Activated CD8-positive, alpha-beta memory T cell treated with anti-CD3 and anti-CD28 coated beads, Interleukin-2, amount 50 U/mL, for 1 hour (primary cell): ENCODE measurements at regions not wholly inside any gene's neighbourhood (a gene's known extent, or its start where the extent isn't known, plus 50 kb on each side); places are given as distances from the start of the nearest gene placed in this dataset.

Source experiments
- DNase-seq: peaks from one replicate; pipeline ENCODE4 v3.0.0-alpha.2; 2020; ENCODE audit errors: extremely low read depth

- DNase-seq, result no peak
Measured at GRCh38 chr21:16751695-16752474, 761.0 kb upstream of the CXADR start.

GRCh38 chr21:16752475-16752857, 760.4 kb upstream of the CXADR start:
- DNase-seq, result no peak

GRCh38 chr21:16755061-16755460, 757.8 kb upstream of the CXADR start:
- DNase-seq, result no peak

GRCh38 chr21:16767201-16767600, 745.6 kb upstream of the CXADR start:
- DNase-seq, result no peak

- no peak for DNase-seq
Measured at GRCh38 chr21:16768096-16768495, 744.7 kb upstream of the CXADR start.

- DNase-seq, result no peak
Measured at GRCh38 chr21:16770266-16770665, 742.6 kb upstream of the CXADR start.

- DNase-seq, result no peak
Measured at GRCh38 chr21:16773206-16773605, 739.6 kb upstream of the CXADR start.

- no peak for DNase-seq
Measured at GRCh38 chr21:16775076-16775475, 737.8 kb upstream of the CXADR start.

GRCh38 chr21:16777041-16777720, 735.7 kb upstream of the CXADR start:
- no peak for DNase-seq

- DNase-seq, result no peak
Measured at GRCh38 chr21:16788584-16788983, 724.3 kb upstream of the CXADR start.

GRCh38 chr21:16789636-16790035, 723.2 kb upstream of the CXADR start:
- DNase-seq, result no peak

GRCh38 chr21:16792101-16792500, 720.7 kb upstream of the CXADR start:
- DNase-seq, result no peak

GRCh38 chr21:16794950-16795349, 717.9 kb upstream of the CXADR start:
- no peak for DNase-seq

- DNase-seq, result no peak
Measured at GRCh38 chr21:16796776-16797175, 716.1 kb upstream of the CXADR start.

- no peak for DNase-seq
Measured at GRCh38 chr21:16797540-16797939, 715.3 kb upstream of the CXADR start.

- DNase-seq, result no peak
Measured at GRCh38 chr21:16797966-16798365, 714.9 kb upstream of the CXADR start.

- no peak for DNase-seq
Measured at GRCh38 chr21:16800536-16801275, 712.1 kb upstream of the CXADR start.

- no peak for DNase-seq
Measured at GRCh38 chr21:16811011-16811410, 701.8 kb upstream of the CXADR start.

GRCh38 chr21:16811970-16812369, 700.9 kb upstream of the CXADR start:
- no peak for DNase-seq

GRCh38 chr21:16815243-16815642, 697.6 kb upstream of the CXADR start:
- DNase-seq, result no peak

GRCh38 chr21:16821588-16821987, 691.3 kb upstream of the CXADR start:
- no peak for DNase-seq

GRCh38 chr21:16829532-16829931, 683.3 kb upstream of the CXADR start:
- DNase-seq, result no peak

GRCh38 chr21:16832791-16833190, 680.1 kb upstream of the CXADR start:
- no peak for DNase-seq
